GM13976 (cell line): ENCODE measurements at regions not wholly inside any gene's neighbourhood (a gene's known extent, or its start where the extent isn't known, plus 50 kb on each side); places are given as distances from the start of the nearest gene placed in this dataset.

Experiments used
- DNase-seq: peaks from one replicate; pipeline ENCODE4 v3.0.0; 2012; ENCODE audit warnings: low spot score
- CTCF ChIP-seq: IDR thresholded peaks from 2 replicates; pipeline ENCODE4 v1.5.1; 2012; ENCODE audit warnings: borderline replicate concordance, mild to moderate bottlenecking; ENCODE audit not compliant: insufficient read depth; ENCODE audit errors: extremely low read depth, missing control alignments, control extremely low read depth
- in situ Hi-C: fragments of 300-500 bp; cut with MboI; formaldehyde crosslinking; loops from one replicate; pipeline ENCODE4 v1.12.0; 2022; ENCODE audit warnings: low sequenced_read_pairs, mixed read lengths, inconsistent platforms; ENCODE audit not compliant: unreplicated experiment

GRCh38 chr3:166388321-166388720, 551.1 kb upstream of the BCHE start:
- in situ Hi-C loops, result no loop called here

GRCh38 chr3:166372571-166373106, 535.4 kb upstream of the BCHE start:
- in situ Hi-C loops, result no loop called here
- no peak for DNase-seq
- no peak for TF ChIP-seq CTCF

More at GRCh38 chr3:166388321-166388720, 551.1 kb upstream of the BCHE start:
- no peak for TF ChIP-seq CTCF
- DNase-seq, result no peak

GRCh38 chr3:166367947-166368533, 530.8 kb upstream of the BCHE start:
- in situ Hi-C loops, result no loop called here
- DNase-seq, result no peak
- no peak for TF ChIP-seq CTCF

GRCh38 chr3:166362698-166363097, 525.5 kb upstream of the BCHE start:
- no peak for TF ChIP-seq CTCF
- no peak for DNase-seq
- in situ Hi-C loops, result no loop called here

GRCh38 chr3:166360720-166361119, 523.5 kb upstream of the BCHE start:
- DNase-seq, result no peak
- no peak for TF ChIP-seq CTCF
- in situ Hi-C loops, result no loop called here

- TF ChIP-seq CTCF, result no peak
- in situ Hi-C loops, result no loop called here
- DNase-seq, result no peak
Observed at GRCh38 chr3:166351461-166351860, 514.2 kb upstream of the BCHE start.
